NCI-H2171 treated with DMSO at 0.1 percent for 48 hours (cell line): ENCODE measurements at regions not wholly inside any gene's neighbourhood (a gene's known extent, or its start where the extent isn't known, plus 50 kb on each side); places are given as distances from the start of the nearest gene placed in this dataset.

Experiments used
- DNase-seq: peaks from one replicate; lab custom pipeline; 2025; lab: John Stamatoyannopoulos, UW

- DNase-seq, result no peak
Measured at GRCh38 chr13:85379991-85380390, 419.2 kb downstream of the SLITRK6 start.

- no peak for DNase-seq
Measured at GRCh38 chr13:85379433-85379832, 419.8 kb downstream of the SLITRK6 start.

- no peak for DNase-seq
Measured at GRCh38 chr13:85377783-85378182, 421.4 kb downstream of the SLITRK6 start.

GRCh38 chr13:85373322-85373721, 425.9 kb downstream of the SLITRK6 start:
- no peak for DNase-seq

GRCh38 chr13:85371254-85371653, 428.0 kb downstream of the SLITRK6 start:
- DNase-seq, result no peak

- no peak for DNase-seq
Measured at GRCh38 chr13:85368686-85369085, 430.5 kb downstream of the SLITRK6 start.

GRCh38 chr13:85367887-85368286, 431.3 kb downstream of the SLITRK6 start:
- DNase-seq, result no peak

- DNase-seq, result no peak
Measured at GRCh38 chr13:85366759-85367417, 432.3 kb downstream of the SLITRK6 start.

- DNase-seq, result no peak
Measured at GRCh38 chr13:85363504-85363903, 435.7 kb downstream of the SLITRK6 start.

GRCh38 chr13:85362980-85363379, 436.2 kb downstream of the SLITRK6 start:
- no peak for DNase-seq

- DNase-seq, result no peak
Measured at GRCh38 chr13:85347251-85347650, 452.0 kb downstream of the SLITRK6 start.

GRCh38 chr13:85334187-85334586, 465.0 kb downstream of the SLITRK6 start:
- DNase-seq, result no peak

GRCh38 chr13:85333506-85334020, 465.7 kb downstream of the SLITRK6 start:
- no peak for DNase-seq

GRCh38 chr13:85332615-85333014, 466.6 kb downstream of the SLITRK6 start:
- DNase-seq, result no peak

GRCh38 chr13:85321734-85322133, 477.5 kb downstream of the SLITRK6 start:
- no peak for DNase-seq

GRCh38 chr13:85317781-85318180, 481.4 kb downstream of the SLITRK6 start:
- no peak for DNase-seq

- DNase-seq, result no peak
Measured at GRCh38 chr13:85316506-85317025, 482.7 kb downstream of the SLITRK6 start.

GRCh38 chr13:85314686-85315085, 484.5 kb downstream of the SLITRK6 start:
- DNase-seq, result no peak

GRCh38 chr13:85313761-85314503, 485.3 kb downstream of the SLITRK6 start:
- no peak for DNase-seq

- no peak for DNase-seq
Measured at GRCh38 chr13:85312071-85312470, 487.1 kb downstream of the SLITRK6 start.

GRCh38 chr13:85303630-85304029, 495.6 kb downstream of the SLITRK6 start:
- DNase-seq, result no peak

- no peak for DNase-seq
Measured at GRCh38 chr13:85298387-85298924, 500.8 kb downstream of the SLITRK6 start.

GRCh38 chr13:85288698-85289097, 510.5 kb downstream of the SLITRK6 start:
- no peak for DNase-seq
